Ascending aorta (tissue), 2 donors: ENCODE measurements at regions not wholly inside any gene's neighbourhood (a gene's known extent, or its start where the extent isn't known, plus 50 kb on each side); places are given as distances from the start of the nearest gene placed in this dataset.

Experiments used
- DNase-seq, 2 donors: peaks; one replicate each; pipeline ENCODE4 v3.0.0-alpha.2; 2019; ENCODE audit warnings: low spot score in 2 of 2
- H3K27ac ChIP-seq, 2 donors: fragments of 200-600 bp; sonication (generic); one replicate each; pipeline ENCODE4 v1.5.1; 2016 to 2017; ENCODE audit warnings: mild to moderate bottlenecking in 1 of 2
- H3K27me3 ChIP-seq: fragments of 200-600 bp; sonication (generic); one replicate; pipeline ENCODE4 v1.5.1; 2017
- H3K36me3 ChIP-seq, 2 donors: fragments of 200-600 bp; sonication (generic); one replicate each; pipeline ENCODE4 v1.5.1; 2016
- H3K4me1 ChIP-seq, 2 donors: fragments of 200-600 bp; sonication (generic); one replicate each; pipeline ENCODE4 v1.5.1; 2016 to 2017; ENCODE audit warnings: mild to moderate bottlenecking in 1 of 2
- H3K4me3 ChIP-seq, 2 donors: fragments of 200-600 bp; sonication (generic); one replicate each; pipeline ENCODE4 v1.5.1; 2016 to 2017; ENCODE audit warnings: mild to moderate bottlenecking in 1 of 2
- H3K9me3 ChIP-seq, 2 donors: fragments of 200-600 bp; sonication (generic); one replicate each; pipeline ENCODE4 v1.5.1; 2016
- intact Hi-C: fragments of 100-400 bp; cut with DNase I; formaldehyde crosslinking; loops from one replicate; pipeline ENCODE4 v1.15.1; 2023
- TF ChIP-seq, protein P1 (sequence below), 3 experiments: fragments of 200-600 bp in 2 of 3; fragments of 450-650 bp in 1 of 3; sonication (generic) in 2 of 3; IDR thresholded peaks; one replicate each; pipeline ENCODE4 v1.5.1; 2016 to 2019; ENCODE audit warnings: antibody characterized with exemption in 3 of 3, mild to moderate bottlenecking in 1 of 3, moderate library complexity in 1 of 3

DNA sequence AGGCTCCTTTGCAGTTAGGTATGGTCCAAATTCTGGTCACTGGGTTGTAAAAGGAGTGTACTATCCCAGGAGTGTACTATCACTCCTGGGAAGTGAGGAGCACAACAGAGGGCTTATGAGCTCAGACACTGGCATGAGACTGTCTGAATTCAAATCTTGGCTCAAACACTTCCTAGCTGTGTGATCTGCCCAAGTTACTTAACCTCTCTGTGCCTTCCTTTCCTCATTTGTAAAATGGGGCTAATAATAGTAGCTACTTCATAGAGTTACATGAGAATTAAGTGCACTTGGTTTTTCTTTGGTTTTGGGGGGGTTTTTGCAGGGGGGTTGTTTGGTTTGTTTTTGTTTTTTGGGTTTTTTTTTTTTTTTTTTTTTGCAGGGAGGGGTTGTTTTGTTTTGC, 152.0 kb downstream of the BCOR start:
- intact Hi-C loops: no loop called here
- H3K36me3 ChIP-seq: no peaks in the 10 kb centered on the region
- no peak overlapping the region for H3K4me3 ChIP-seq
- peaks cover 0 to 6% of the 10 kb centered on the region in 2 donors for H3K9me3 ChIP-seq
- TF ChIP-seq, protein P1, sequence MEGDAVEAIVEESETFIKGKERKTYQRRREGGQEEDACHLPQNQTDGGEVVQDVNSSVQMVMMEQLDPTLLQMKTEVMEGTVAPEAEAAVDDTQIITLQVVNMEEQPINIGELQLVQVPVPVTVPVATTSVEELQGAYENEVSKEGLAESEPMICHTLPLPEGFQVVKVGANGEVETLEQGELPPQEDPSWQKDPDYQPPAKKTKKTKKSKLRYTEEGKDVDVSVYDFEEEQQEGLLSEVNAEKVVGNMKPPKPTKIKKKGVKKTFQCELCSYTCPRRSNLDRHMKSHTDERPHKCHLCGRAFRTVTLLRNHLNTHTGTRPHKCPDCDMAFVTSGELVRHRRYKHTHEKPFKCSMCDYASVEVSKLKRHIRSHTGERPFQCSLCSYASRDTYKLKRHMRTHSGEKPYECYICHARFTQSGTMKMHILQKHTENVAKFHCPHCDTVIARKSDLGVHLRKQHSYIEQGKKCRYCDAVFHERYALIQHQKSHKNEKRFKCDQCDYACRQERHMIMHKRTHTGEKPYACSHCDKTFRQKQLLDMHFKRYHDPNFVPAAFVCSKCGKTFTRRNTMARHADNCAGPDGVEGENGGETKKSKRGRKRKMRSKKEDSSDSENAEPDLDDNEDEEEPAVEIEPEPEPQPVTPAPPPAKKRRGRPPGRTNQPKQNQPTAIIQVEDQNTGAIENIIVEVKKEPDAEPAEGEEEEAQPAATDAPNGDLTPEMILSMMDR (IDR thresholded peaks at IDR 0.05): no peak
- H3K4me1 ChIP-seq: no peaks in the 10 kb centered on the region
- H3K27ac ChIP-seq: no peak overlapping the region
- no peak for DNase-seq
- no peaks in the 10 kb centered on the region for H3K27me3 ChIP-seq

DNA sequence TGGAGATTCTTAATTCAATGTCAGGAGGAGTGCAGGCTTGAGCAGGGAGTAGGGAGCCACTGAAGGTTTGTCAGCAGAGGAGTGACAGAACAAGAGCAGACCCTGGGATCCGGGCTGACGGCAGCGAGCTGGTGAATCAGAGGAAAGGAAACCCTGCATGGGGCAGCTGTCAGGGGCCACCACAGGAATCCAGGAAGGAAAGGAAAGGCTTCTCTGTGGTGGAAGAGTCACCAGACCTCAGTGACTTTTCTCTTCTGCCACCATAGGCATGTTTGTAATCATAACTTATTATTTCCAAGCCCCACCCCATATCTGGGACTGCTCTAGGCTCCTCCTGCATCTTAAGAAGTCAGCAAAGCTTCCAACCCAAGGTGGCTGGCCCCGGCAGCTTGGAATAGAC, 150.9 kb downstream of the BCOR start:
- no peaks in the 10 kb centered on the region for H3K4me1 ChIP-seq
- TF ChIP-seq, protein P1 (IDR thresholded peaks at IDR 0.05): no peak
- no peak overlapping the region for H3K4me3 ChIP-seq
- H3K27ac ChIP-seq: no peak overlapping the region
- H3K36me3 ChIP-seq: no peaks in the 10 kb centered on the region
- H3K9me3 ChIP-seq: peaks cover 0 to 6% of the 10 kb centered on the region in 2 donors
- intact Hi-C loops: no loop called here
- H3K27me3 ChIP-seq: no peaks in the 10 kb centered on the region
- no peak for DNase-seq

DNA sequence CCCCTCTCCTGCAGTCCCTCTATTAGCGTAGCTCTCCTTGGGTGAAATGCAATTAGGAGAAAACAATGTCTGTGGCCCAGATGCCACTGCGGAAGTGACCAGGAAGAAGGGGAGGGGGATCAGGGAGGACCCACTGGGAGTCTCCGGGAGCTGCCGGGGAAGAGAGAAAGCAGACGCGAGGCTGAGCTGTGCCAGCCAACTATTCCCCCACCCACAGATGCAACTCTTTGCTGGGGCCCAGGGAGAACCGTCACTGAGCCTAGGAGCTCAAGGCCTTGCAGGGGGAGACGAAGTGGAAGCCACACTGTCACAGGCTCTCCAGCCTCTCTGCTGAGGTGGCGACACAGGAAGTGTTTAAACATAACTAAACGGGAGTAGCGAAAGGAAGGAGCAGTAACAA, 149.2 kb downstream of the BCOR start:
- TF ChIP-seq, protein P1 (IDR thresholded peaks at IDR 0.05): no peak
- Histone ChIP-seq H3K4me1 (no peaks in the 10 kb centered on the region), H3K27me3 (no peaks in the 10 kb centered on the region), H3K36me3 (no peaks in the 10 kb centered on the region), H3K9me3 (no peaks in the 10 kb centered on the region), H3K27ac (no peak overlapping the region), H3K4me3 (no peak overlapping the region)
- intact Hi-C loops: no loop called here
- no peak for DNase-seq

DNA sequence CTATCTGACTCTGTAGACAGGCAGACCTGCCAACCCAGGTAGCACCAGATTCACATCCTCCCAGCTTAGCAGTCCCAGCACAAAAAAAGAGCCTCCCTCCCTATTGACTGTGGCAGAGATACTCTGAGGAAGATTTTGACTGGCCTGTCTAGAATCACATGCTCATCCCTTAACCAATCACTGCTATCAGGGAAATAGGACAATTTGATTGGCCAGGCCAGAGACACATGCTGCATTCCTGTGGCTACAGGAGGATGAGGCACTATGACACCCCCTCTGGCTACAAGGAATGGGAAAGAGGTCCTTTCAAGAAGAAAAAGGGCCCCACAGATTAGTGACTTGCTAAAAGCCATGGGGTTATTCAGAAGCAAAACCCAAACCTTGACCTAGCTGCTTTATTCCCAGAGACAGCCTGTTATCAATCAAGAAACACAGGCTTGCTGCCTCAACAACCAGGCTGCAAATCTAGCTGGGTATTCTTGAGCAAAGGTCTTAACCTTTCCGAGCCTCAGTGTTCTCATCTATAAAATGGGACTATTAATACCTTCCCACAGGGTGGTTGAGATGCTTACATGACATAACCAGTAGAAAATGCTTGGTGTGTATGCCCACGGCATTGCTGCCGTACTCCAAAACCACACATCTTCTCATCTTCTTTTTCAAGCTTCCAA, 147.6 kb downstream of the BCOR start:
- Histone ChIP-seq H3K36me3 (no peaks in the 10 kb centered on the region), H3K9me3 (no peaks in the 10 kb centered on the region), H3K4me1 (no peaks in the 10 kb centered on the region), H3K4me3 (no peak overlapping the region), H3K27me3 (no peaks in the 10 kb centered on the region), H3K27ac (no peak overlapping the region)
- intact Hi-C loops: no loop called here
- TF ChIP-seq, protein P1 (IDR thresholded peaks at IDR 0.05): no peak
- DNase-seq: no peak

DNA sequence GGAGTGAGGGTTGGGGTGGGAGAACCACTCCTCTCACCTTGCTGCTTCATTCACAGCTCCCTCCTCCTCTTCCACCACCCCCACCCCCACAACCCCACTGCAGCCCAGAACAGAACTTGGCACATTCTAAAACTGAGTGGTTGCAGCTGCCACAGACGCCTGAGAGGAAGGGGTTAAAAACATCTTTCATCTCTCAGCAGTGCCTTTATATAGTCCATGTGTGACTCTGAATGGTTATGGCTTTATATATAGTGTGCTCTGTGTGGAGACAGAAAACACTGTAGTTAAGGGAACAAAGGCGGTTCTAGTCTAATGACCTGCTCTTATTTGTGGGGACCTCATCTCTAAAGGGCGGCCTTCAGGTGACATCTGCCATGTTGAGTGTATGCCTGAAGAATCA, 144.8 kb downstream of the BCOR start:
- H3K27me3 ChIP-seq: no peaks in the 10 kb centered on the region
- intact Hi-C loops: no loop called here

More for the DNA sequence above, 144.8 kb downstream of the BCOR start:
- Histone ChIP-seq H3K4me3 (no peak overlapping the region), H3K27ac (no peak overlapping the region), H3K4me1 (no peaks in the 10 kb centered on the region), H3K36me3 (no peaks in the 10 kb centered on the region), H3K9me3 (no peaks in the 10 kb centered on the region)
- TF ChIP-seq, protein P1 (IDR thresholded peaks at IDR 0.05): no peak
- DNase-seq: no peak
